GM12864 (cell line): ENCODE measurements at regions not wholly inside any gene's neighbourhood (a gene's known extent, or its start where the extent isn't known, plus 50 kb on each side); places are given as distances from the start of the nearest gene placed in this dataset.
A peak's percentile ranks its signal among the peaks of the same experiment; 100 is the strongest.

ENCODE experiments used
- DNase-seq: peaks from one replicate; pipeline ENCODE4 v3.0.0-alpha.2; 2011; ENCODE audit warnings: low read depth
- H3K4me3 ChIP-seq: 2 replicates; pipeline ENCODE4 v1.5.1; 2011; ENCODE audit warnings: mild to moderate bottlenecking, low read depth, low read length, control low read depth
- TF ChIP-seq, protein P1 (sequence below): IDR thresholded peaks from 2 replicates; pipeline ENCODE4 v1.5.1; 2011; ENCODE audit warnings: low read depth, mild to moderate bottlenecking, moderate library complexity, low read length, control low read depth, inconsistent platforms; ENCODE audit errors: missing control alignments

GRCh38 chr12:111066744-111067437 is 146.5 kb upstream of the MYL2 start:
- H3K4me3 ChIP-seq, result no peak overlapping the region
- peak; percentile 7 for DNase-seq
- TF ChIP-seq, protein P1, sequence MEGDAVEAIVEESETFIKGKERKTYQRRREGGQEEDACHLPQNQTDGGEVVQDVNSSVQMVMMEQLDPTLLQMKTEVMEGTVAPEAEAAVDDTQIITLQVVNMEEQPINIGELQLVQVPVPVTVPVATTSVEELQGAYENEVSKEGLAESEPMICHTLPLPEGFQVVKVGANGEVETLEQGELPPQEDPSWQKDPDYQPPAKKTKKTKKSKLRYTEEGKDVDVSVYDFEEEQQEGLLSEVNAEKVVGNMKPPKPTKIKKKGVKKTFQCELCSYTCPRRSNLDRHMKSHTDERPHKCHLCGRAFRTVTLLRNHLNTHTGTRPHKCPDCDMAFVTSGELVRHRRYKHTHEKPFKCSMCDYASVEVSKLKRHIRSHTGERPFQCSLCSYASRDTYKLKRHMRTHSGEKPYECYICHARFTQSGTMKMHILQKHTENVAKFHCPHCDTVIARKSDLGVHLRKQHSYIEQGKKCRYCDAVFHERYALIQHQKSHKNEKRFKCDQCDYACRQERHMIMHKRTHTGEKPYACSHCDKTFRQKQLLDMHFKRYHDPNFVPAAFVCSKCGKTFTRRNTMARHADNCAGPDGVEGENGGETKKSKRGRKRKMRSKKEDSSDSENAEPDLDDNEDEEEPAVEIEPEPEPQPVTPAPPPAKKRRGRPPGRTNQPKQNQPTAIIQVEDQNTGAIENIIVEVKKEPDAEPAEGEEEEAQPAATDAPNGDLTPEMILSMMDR, result no peak

DNA sequence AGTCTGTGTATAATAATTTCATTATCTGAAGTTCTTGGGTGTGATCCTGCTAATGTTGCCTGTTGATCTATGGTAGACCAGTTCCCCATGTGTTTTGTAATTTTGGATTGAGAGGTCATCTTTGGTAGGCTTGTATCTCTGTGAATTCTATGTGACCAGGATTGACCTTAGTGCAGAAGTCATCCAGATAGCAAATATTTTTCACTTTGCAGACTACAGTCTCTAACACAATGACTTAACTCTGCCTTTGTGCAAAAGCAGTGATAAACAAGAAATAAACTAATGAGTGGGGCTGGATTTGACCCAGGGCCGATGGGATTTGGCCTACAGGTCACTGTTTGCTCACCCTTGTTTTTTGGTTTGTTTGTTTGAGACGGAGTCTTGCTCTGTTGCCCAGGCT is 144.6 kb upstream of the MYL2 start:
- TF ChIP-seq, protein P1, result no peak
- no peak overlapping the region for H3K4me3 ChIP-seq
- no peak for DNase-seq

GRCh38 chr12:111064154-111064553 is 143.8 kb upstream of the MYL2 start:
- no peak for DNase-seq
- TF ChIP-seq, protein P1, result no peak
- no peak overlapping the region for H3K4me3 ChIP-seq

DNA sequence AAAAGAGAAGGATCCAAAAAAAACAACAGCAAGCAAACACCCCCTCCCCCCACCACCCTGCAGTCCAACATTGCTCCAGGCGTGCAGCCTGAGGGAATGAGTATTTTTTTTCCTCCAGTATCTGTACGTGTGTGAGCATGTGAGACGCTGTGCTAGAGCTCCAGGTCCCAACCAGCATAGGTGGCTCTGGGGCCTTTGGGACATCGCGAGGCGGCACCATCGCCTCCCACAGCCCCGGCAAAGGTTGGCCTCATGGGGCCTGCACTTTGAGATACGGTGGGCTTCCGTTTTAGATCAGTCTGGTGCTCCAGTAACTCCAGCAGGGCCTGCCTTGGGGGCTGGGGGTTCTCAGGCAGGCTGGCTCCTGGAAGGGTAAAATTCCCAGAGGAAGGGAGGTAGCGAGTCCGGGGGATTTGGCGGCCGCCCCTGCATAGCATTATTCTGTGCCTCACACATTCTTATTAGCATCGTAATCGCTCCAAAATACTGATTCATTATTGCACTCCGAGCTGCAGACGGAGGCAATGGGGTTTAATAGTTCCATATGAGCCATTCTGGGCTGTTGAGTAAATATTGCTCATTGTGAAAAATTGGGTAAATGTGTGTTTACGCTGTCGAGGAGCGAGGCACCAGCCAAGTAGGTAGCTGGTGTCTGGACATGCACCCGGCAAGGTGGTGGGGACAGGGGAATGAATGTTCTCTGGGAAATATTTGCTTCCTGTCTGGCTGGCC is 143.1 kb upstream of the MYL2 start:
- no peak overlapping the region for H3K4me3 ChIP-seq
- TF ChIP-seq, protein P1, result no peak
- no peak for DNase-seq

DNA sequence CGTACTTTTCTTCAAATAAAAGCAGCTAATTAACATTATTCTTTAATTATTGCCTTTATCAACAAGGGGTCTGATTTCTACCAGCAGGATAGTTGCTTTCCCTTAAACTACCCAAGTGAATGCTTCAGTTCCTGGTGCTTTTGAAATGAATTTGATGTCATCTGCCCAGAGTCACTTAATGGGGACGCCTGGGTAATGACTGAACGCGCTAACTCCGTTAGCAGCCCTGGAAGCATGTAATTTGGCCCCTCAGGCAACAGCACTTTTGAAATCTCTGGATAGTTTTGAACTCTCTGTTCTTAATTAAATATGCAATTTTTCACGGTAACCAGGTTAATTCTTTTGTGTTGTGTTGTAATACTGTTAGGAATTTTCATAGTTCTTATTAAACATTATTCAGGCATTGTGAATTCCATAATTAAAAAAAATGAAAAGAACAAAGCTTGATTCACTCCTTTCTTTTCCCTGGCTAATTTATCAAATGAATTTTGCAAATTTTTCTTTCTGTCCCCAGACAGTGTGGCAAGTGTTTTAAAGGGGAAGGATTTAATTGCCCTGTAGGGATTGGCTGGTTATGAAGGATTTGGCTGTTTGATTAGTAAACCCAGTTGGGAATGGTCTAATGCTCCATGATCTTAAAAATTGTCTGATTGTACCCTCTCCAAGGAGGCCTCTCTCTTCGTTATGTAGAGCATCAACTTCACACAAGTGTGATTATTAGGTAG is 137.5 kb upstream of the MYL2 start:
- H3K4me3 ChIP-seq, result no peak overlapping the region
- no peak for DNase-seq
- TF ChIP-seq, protein P1, result no peak

GRCh38 chr12:111056618-111057521 is 136.5 kb upstream of the MYL2 start:
- H3K4me3 ChIP-seq, result no peak overlapping the region
- TF ChIP-seq, protein P1, result no peak
- DNase-seq, result peak; percentile 46
